ENCODE measurements at regions not wholly inside any gene's neighbourhood (a gene's known extent, or its start where the extent isn't known, plus 50 kb on each side); places are given as distances from the start of the nearest gene placed in this dataset.
"Not testable (repeated sequence)": the region's sequence is repeated elsewhere in the genome, so short reads cannot be mapped to it uniquely, and the experiment has no call there.

- ChIA-PET POLR2A (no interaction called here), CTCF (no interaction called here)
Measured at GRCh38 chr19:56894626-56895025, 54.1 kb upstream of the PEG3 start.

DNA sequence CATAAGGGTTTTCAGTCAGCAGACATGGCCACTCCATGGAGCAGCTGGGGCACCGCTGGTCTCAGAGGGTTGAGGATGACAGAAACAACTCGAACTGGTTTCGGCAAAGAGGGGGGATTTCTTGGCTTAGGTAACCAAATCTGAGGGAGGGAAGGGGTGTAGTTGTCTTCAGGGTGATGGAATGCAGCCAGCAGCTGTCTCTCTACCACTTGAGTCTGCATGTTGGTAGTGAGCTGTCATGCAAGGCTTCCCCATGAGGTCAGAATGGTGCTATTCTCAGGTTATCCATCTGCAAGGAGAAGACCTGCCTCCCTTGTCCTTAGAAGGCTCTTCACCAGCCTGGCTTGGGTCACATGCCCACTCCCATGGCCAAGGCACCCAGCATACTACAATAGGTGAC, 55.6 kb upstream of the PEG3 start:
- intact Hi-C loops (cut with micrococcal nuclease) = no loop called here
- peaks cover 15 to 86% (median 38%) of the 10 kb centered on the region in 11 donors for H3K9me3 Mint-ChIP-seq
- peaks cover 0 to 15% (median 3%) of the 10 kb centered on the region in 5 donors for H3K36me3 Mint-ChIP-seq
- peaks cover 0 to 3% (median 0%) of the 10 kb centered on the region in 7 donors for H3K4me1 Mint-ChIP-seq
- no peaks in the 10 kb centered on the region for H3K36me3 ChIP-seq (ENCODE audit: control insufficient read depth in 2 of 3, insufficient read depth in 3 of 3, low read length in 3 of 3)
- POLR2A ChIA-PET = no interaction called here
- peaks cover 0 to 16% (median 0%) of the 10 kb centered on the region in 3 experiments for H3K9me3 ChIP-seq (ENCODE audit: control insufficient read depth in 2 of 3, low read length in 3 of 3)
- no peak overlapping the region for H3K4me3 Mint-ChIP-seq
- no peaks in the 10 kb centered on the region for H3K4me1 ChIP-seq (ENCODE audit: control insufficient read depth in 2 of 2, insufficient read depth in 2 of 2, low read length in 2 of 2)
- H3K27me3 ChIP-seq (ENCODE audit: control insufficient read depth in 2 of 2, insufficient read depth in 2 of 2, low read length in 2 of 2) = no peaks in the 10 kb centered on the region
- H3K27me3 Mint-ChIP-seq = no peaks in the 10 kb centered on the region
- H3K27ac Mint-ChIP-seq = no peak overlapping the region
- CTCF ChIA-PET = no interaction called here
- no peak overlapping the region for H3K4me3 ChIP-seq (ENCODE audit: low read length)
- no peak for DNase-seq
- no peak for ATAC-seq
- no peak overlapping the region for H3K27ac ChIP-seq (ENCODE audit: low read depth, low read length)

More at GRCh38 chr19:56894626-56895025, 54.1 kb upstream of the PEG3 start:
- no peak overlapping the region for H3K4me3 Mint-ChIP-seq
- H3K9me3 Mint-ChIP-seq = peaks cover 15 to 80% (median 30%) of the 10 kb centered on the region in 11 donors
- H3K27ac Mint-ChIP-seq = no peak overlapping the region
- no peak for ATAC-seq
- H3K9me3 ChIP-seq (ENCODE audit: control insufficient read depth in 2 of 3, low read length in 3 of 3) = peaks cover 0 to 22% (median 0%) of the 10 kb centered on the region in 3 experiments
- H3K4me3 ChIP-seq (ENCODE audit: low read length) = no peak overlapping the region
- peaks cover 2 to 20% (median 3%) of the 10 kb centered on the region in 5 donors for H3K36me3 Mint-ChIP-seq
- H3K27me3 ChIP-seq (ENCODE audit: control insufficient read depth in 2 of 2, insufficient read depth in 2 of 2, low read length in 2 of 2) = no peaks in the 10 kb centered on the region
- H3K4me1 ChIP-seq (ENCODE audit: control insufficient read depth in 2 of 2, insufficient read depth in 2 of 2, low read length in 2 of 2) = no peaks in the 10 kb centered on the region
- H3K4me1 Mint-ChIP-seq = peaks cover 0 to 1% (median 0%) of the 10 kb centered on the region in 7 donors
- H3K36me3 ChIP-seq (ENCODE audit: control insufficient read depth in 2 of 3, insufficient read depth in 3 of 3, low read length in 3 of 3) = no peaks in the 10 kb centered on the region
- DNase-seq = no peak
- intact Hi-C loops (cut with micrococcal nuclease) = no loop called here
- no peaks in the 10 kb centered on the region for H3K27me3 Mint-ChIP-seq
- H3K27ac ChIP-seq (ENCODE audit: low read depth, low read length) = no peak overlapping the region

- Histone ChIP-seq H3K27ac (ENCODE audit: low read depth, low read length) (no peak overlapping the region), H3K27me3 (ENCODE audit: control insufficient read depth in 2 of 2, insufficient read depth in 2 of 2, low read length in 2 of 2) (no peaks in the 10 kb centered on the region), H3K36me3 (ENCODE audit: control insufficient read depth in 2 of 3, insufficient read depth in 3 of 3, low read length in 3 of 3) (no peaks in the 10 kb centered on the region), H3K4me3 (ENCODE audit: low read length) (no peak overlapping the region), H3K4me1 (ENCODE audit: control insufficient read depth in 2 of 2, insufficient read depth in 2 of 2, low read length in 2 of 2) (no peaks in the 10 kb centered on the region), H3K9me3 (ENCODE audit: control insufficient read depth in 2 of 3, low read length in 3 of 3) (peaks cover 0 to 14% (median 0%) of the 10 kb centered on the region in 3 experiments)
- peaks cover 0 to 3% (median 0%) of the 10 kb centered on the region in 7 donors for H3K4me1 Mint-ChIP-seq
- CTCF ChIA-PET = no interaction called here
- no peak for DNase-seq
- no peak for ATAC-seq
- intact Hi-C loops (cut with micrococcal nuclease) = no loop called here
- H3K36me3 Mint-ChIP-seq = peaks cover 0 to 11% (median 3%) of the 10 kb centered on the region in 5 donors
- POLR2A ChIA-PET = no interaction called here
- peaks cover 11 to 80% (median 38%) of the 10 kb centered on the region in 11 donors for H3K9me3 Mint-ChIP-seq
- H3K27ac Mint-ChIP-seq = no peak overlapping the region
- no peaks in the 10 kb centered on the region for H3K27me3 Mint-ChIP-seq
- H3K4me3 Mint-ChIP-seq = no peak overlapping the region
Measured at GRCh38 chr19:56899943-56900342, 59.4 kb upstream of the PEG3 start.

DNA sequence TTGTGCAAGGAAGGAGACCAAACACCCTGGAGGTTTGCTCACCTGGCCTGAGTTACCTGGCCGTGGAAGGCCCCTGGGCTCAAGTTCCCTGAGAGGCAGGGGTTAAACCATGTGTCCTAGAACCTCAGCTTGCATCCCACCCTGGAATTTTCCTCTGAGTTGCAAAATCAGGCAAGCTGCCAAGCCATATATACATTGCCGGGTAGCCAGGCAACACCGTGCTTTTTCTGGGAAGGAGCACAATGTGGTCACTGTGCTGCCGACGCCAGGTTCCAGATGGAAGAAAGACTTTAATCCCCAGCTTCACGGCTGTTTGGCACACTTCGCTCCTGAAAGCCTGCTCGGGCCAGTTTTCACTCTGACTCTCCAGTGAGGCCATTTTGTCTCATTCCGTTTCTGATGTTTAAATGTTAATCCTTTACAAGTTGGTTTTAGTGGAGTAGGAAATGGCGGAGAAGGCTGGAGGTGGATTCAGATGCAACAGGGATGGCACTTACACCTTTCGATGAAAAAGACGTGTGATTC, 60.1 kb upstream of the PEG3 start:
- no peak overlapping the region for H3K4me3 Mint-ChIP-seq
- DNase-seq (no peak), ATAC-seq (no peak)
- Histone ChIP-seq H3K4me1 (ENCODE audit: control insufficient read depth in 2 of 2, insufficient read depth in 2 of 2, low read length in 2 of 2) (no peaks in the 10 kb centered on the region), H3K9me3 (ENCODE audit: control insufficient read depth in 2 of 3, low read length in 3 of 3) (peaks cover 0 to 16% (median 0%) of the 10 kb centered on the region in 3 experiments), H3K27ac (ENCODE audit: low read depth, low read length) (no peak overlapping the region), H3K36me3 (ENCODE audit: control insufficient read depth in 2 of 3, insufficient read depth in 3 of 3, low read length in 3 of 3) (no peaks in the 10 kb centered on the region), H3K27me3 (ENCODE audit: control insufficient read depth in 2 of 2, insufficient read depth in 2 of 2, low read length in 2 of 2) (no peaks in the 10 kb centered on the region), H3K4me3 (ENCODE audit: low read length) (no peak overlapping the region)
- ChIA-PET POLR2A (no interaction called here), CTCF (no interaction called here)
- intact Hi-C loops (cut with micrococcal nuclease) = no loop called here
- H3K9me3 Mint-ChIP-seq = peaks cover 12 to 82% (median 42%) of the 10 kb centered on the region in 11 donors
- H3K27ac Mint-ChIP-seq = no peak overlapping the region
- H3K36me3 Mint-ChIP-seq = peaks cover 0 to 11% (median 3%) of the 10 kb centered on the region in 5 donors
- H3K27me3 Mint-ChIP-seq = no peaks in the 10 kb centered on the region
- peaks cover 0 to 3% (median 0%) of the 10 kb centered on the region in 7 donors for H3K4me1 Mint-ChIP-seq

GRCh38 chr19:56905631-56906150, 65.2 kb upstream of the PEG3 start:
- no peak overlapping the region for H3K4me3 ChIP-seq (ENCODE audit: low read length)
- ChIA-PET CTCF (no interaction called here), POLR2A (no interaction called here)
- H3K9me3 ChIP-seq (ENCODE audit: control insufficient read depth in 2 of 3, low read length in 3 of 3) = peaks cover 0 to 36% (median 0%) of the 10 kb centered on the region in 3 experiments
- H3K4me1 ChIP-seq (ENCODE audit: control insufficient read depth in 2 of 2, insufficient read depth in 2 of 2, low read length in 2 of 2) = no peaks in the 10 kb centered on the region
- Mint-ChIP-seq H3K27ac (no peak overlapping the region), H3K4me3 (no peak overlapping the region), H3K9me3 (peaks cover 13 to 82% (median 42%) of the 10 kb centered on the region in 11 donors), H3K4me1 (no peaks in the 10 kb centered on the region), H3K27me3 (no peaks in the 10 kb centered on the region), H3K36me3 (peaks cover 0 to 3% (median 2%) of the 10 kb centered on the region in 5 donors)
- intact Hi-C loops (cut with micrococcal nuclease) = no loop called here
- no peaks in the 10 kb centered on the region for H3K27me3 ChIP-seq (ENCODE audit: control insufficient read depth in 2 of 2, insufficient read depth in 2 of 2, low read length in 2 of 2)
- H3K36me3 ChIP-seq (ENCODE audit: control insufficient read depth in 2 of 3, insufficient read depth in 3 of 3, low read length in 3 of 3) = no peaks in the 10 kb centered on the region
- H3K27ac ChIP-seq (ENCODE audit: low read depth, low read length) = no peak overlapping the region
- ATAC-seq (no peak), DNase-seq (no peak)

DNA sequence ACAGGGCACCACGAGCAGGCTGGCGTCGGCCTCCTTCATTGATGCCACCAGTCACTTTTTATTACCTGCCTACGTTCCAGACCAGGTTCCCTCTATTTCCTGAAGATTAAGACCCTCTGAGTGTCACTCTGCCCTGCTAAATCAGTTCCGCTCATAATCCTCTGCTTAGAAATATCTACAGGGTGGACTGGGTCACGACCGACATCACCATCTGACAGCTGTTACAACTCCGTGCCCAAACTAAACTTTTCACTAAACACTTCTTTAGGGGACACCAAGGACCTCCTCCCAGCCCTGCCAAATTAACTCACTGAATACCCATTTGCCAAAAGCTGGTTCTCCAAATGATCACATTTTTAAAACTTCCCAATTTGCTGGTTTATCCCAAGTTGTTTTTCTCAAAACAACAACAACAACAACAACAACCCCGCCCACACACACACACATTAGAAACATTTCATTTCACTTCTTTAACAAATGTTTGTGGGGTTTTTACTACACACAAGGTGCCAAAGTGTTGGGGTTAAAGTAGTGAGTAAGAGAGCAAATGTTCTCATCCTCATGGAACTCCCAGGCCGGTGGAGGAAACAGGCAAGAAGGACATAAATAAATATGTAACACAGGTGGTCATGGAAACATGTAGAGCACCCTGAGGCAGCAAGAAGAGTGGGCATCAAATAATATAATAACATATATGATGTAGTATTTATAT, 72.0 kb upstream of the PEG3 start:
- intact Hi-C loops (cut with micrococcal nuclease) = no loop called here
- Histone ChIP-seq H3K9me3 (ENCODE audit: control insufficient read depth in 2 of 3, low read length in 3 of 3) (peaks cover 0 to 29% (median 0%) of the 10 kb centered on the region in 3 experiments), H3K27ac (ENCODE audit: low read depth, low read length) (no peak overlapping the region), H3K4me1 (ENCODE audit: control insufficient read depth in 2 of 2, insufficient read depth in 2 of 2, low read length in 2 of 2) (no peaks in the 10 kb centered on the region), H3K36me3 (ENCODE audit: control insufficient read depth in 2 of 3, insufficient read depth in 3 of 3, low read length in 3 of 3) (no peaks in the 10 kb centered on the region), H3K4me3 (ENCODE audit: low read length) (no peak overlapping the region), H3K27me3 (ENCODE audit: control insufficient read depth in 2 of 2, insufficient read depth in 2 of 2, low read length in 2 of 2) (no peaks in the 10 kb centered on the region)
- DNase-seq (no peak), ATAC-seq (no peak)
- POLR2A ChIA-PET = no interaction called here
- Mint-ChIP-seq H3K27ac (no peak overlapping the region), H3K4me3 (no peak overlapping the region), H3K9me3 (peaks cover 18 to 79% (median 38%) of the 10 kb centered on the region in 11 donors), H3K36me3 (peaks cover 0 to 17% (median 2%) of the 10 kb centered on the region in 5 donors), H3K4me1 (no peaks in the 10 kb centered on the region), H3K27me3 (no peaks in the 10 kb centered on the region)
- CTCF ChIA-PET = no interaction called here

GRCh38 chr19:56913113-56913455, 72.6 kb upstream of the PEG3 start:
- H3K36me3 ChIP-seq (ENCODE audit: control insufficient read depth in 2 of 3, insufficient read depth in 3 of 3, low read length in 3 of 3); ATAC-seq; POLR2A ChIA-PET; H3K27me3 ChIP-seq (ENCODE audit: control insufficient read depth in 2 of 2, insufficient read depth in 2 of 2, low read length in 2 of 2); H3K27me3 Mint-ChIP-seq; intact Hi-C loops (cut with micrococcal nuclease); H3K27ac ChIP-seq (ENCODE audit: low read depth, low read length); CTCF ChIA-PET; H3K27ac Mint-ChIP-seq; DNase-seq; H3K4me3 Mint-ChIP-seq; H3K4me1 Mint-ChIP-seq; H3K4me1 ChIP-seq (ENCODE audit: control insufficient read depth in 2 of 2, insufficient read depth in 2 of 2, low read length in 2 of 2); H3K4me3 ChIP-seq (ENCODE audit: low read length): not testable (repeated sequence)
- Mint-ChIP-seq H3K9me3 (peaks cover 18 to 74% (median 32%) of the 10 kb centered on the region in 11 donors), H3K36me3 (peaks cover 0 to 17% (median 2%) of the 10 kb centered on the region in 5 donors)
- H3K9me3 ChIP-seq (ENCODE audit: control insufficient read depth in 2 of 3, low read length in 3 of 3) = peaks cover 0 to 24% (median 0%) of the 10 kb centered on the region in 3 experiments
